GM19025 (cell line): ENCODE measurements at regions not wholly inside any gene's neighbourhood (a gene's known extent, or its start where the extent isn't known, plus 50 kb on each side); places are given as distances from the start of the nearest gene placed in this dataset.

ENCODE experiments used
- ATAC-seq: cut with Tn5 transposase; IDR thresholded peaks from one replicate; pipeline ENCODE4 v1.9.1; 2021; ENCODE audit warnings: mild to moderate bottlenecking, low read depth, moderate library complexity; ENCODE audit not compliant: unreplicated experiment

DNA sequence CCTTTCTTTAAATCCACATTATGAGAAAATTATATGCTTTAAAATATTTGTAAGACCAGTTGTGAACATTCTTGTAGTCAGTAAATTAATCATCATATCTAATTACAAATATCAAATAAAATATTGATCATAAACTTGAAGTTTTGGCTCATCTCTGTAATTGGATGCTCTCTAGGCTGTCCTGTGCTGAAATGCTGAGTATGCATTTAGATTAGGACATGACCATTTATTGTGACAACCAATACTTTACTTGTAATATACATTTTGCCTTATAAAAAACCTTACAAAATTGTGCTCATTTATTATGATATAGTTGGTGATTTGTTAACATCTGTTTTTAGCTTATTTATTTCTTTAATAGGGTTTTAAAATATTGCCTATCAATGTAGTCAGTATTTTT, 116.1 kb upstream of the DOCK10 start:
- ATAC-seq: no peak

DNA sequence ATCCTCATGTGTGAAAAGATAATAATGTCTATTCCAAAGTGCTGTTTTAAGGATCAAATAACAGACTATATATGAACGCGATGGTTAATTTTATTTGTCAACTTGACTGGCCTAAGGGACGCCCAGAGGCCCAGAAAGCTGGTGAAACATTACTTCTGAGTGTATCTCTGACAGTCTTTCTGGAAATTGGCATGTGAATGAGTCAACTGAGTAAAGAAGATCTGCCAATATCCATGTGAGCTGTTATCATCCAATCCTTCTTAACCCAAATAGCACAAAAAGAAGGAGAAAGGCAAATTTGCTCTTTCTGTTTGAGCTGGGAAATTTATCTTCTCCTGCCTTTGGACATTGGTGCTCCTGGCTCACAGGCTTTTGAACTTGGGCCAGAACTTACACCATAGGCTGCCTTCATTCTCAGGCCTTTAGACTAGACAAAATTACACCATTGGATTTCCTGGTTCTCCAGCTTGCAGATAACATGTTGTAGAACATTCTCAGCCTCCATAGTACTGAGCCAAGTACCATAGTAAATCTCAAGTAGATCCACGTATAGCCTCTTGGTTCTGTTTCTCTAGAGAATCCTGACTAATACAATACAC, 114.7 kb upstream of the DOCK10 start:
- no peak for ATAC-seq

DNA sequence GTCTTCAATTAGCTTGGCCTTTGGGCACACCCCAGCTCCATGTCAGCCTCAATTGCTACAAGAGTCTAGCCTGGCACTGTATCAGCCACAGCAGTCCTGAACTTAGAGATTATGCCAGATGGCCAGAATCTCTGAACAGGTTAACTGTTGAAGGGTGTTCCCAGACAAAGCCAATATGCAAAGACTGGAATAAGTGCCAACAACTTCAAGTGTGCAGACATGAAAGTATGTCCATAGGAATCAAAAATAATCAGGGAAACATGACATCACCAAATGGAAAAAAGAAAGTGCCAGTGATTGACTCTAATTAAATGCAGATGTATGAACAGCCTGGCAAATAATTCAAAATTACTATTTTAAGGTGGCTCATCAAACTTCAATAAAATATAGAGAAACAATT, 98.5 kb upstream of the DOCK10 start:
- ATAC-seq: no peak

DNA sequence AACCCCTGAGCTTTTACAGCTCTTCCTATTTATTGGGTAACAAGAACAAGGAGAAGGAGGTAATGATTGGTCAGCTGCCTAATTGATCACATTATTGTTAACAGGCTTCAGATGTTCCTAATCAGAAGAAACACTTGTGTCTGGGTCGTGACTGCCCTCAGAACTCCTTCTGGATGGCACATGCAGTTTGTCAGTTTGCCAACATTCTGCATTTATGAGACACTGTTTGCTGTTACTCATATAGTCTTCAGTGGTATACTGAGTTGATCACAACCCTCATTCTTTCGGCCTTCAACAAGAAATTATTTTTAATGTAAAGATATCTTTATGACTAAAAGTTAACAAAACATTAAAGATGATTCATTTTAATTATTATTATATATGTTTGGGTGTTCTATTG, 95.7 kb upstream of the DOCK10 start:
- no peak for ATAC-seq

DNA sequence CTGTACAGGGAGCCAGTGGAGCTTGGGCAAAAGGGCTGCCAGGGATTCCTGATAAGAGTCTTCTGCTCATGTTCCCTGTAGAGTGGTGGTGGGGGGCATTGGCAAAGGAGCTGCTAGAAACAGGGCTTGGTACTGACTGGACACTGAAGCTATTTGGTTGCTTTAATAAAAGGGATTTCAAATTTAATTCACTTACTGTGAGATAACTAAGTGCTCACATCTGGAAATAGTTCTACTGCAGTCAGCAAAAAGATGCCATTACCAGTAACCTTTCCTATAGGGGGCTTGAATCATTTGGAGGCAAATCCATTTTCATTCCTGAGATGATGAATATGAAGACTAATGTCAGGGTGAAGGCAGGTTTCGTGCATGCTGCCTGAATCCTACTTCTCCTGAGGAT, 94.3 kb upstream of the DOCK10 start:
- ATAC-seq: no peak

DNA sequence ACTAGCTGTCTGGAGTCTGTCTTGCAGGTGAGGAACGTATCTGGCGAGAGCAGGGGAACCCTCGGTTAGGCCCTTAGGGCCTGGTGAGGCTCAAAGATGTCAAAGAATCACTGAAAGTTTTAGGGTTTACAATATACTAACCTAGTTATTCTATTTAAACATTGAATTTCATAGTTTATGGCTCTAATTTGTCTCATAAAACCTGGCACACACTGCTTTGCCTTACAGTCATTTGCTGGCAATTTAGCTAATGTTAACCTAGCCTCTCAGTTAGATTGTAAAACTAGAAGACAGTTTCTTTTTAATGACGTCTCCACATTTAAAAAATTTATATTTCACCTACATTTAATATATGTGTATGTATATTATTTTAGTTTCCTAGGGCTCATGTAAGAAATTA, 89.6 kb upstream of the DOCK10 start:
- ATAC-seq: no peak

DNA sequence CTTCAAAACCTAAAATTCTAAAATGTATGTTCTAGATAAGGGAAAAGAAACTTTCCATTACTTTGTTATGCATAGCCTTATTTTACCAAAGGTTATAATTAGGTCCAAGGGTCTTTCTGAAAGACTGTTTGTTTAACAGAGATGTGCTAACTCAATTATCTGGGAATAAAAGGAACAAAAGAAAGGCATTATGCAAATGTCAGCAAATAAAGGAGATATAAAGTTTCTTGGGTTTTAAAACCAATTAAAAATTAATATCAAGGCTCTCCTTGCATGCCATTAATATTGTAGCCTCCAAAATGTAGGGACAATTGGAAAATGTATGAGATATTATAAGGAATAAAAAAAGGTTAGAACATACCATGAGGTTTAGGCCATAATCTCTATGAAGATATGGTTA, 87.8 kb upstream of the DOCK10 start:
- ATAC-seq: no peak

DNA sequence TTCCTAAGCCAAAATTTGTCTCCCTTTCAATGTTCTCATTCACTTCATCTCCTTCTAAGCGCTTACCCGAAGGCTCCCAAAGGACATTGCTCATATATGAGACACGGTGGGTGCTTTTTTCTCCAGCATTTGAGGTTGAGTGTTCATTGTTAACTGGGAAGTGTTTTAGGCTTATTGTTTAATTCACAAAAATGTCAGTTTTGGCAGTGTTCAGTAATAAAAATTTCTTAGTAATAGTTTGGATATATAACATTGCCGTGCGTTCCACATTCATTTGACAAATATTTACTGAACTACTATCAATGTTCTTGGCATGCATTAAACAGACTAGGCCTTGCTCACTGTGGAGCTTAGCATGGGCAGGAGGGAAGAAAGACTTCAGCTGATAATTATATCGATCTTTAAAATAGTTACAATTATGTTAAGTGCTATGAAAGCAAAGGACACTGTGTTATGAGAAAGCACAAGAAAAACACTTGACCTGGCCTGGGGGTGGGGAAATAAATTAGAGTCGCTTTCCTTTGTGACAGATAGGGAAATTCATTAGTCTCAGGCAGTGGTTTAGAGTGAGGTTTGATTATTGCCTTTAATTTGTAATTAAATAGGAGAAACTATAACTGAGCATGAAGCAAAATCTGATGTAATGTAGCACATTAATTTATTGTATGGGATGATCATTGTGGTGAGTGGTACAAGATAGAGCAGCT, 82.2 kb upstream of the DOCK10 start:
- ATAC-seq: no peak

DNA sequence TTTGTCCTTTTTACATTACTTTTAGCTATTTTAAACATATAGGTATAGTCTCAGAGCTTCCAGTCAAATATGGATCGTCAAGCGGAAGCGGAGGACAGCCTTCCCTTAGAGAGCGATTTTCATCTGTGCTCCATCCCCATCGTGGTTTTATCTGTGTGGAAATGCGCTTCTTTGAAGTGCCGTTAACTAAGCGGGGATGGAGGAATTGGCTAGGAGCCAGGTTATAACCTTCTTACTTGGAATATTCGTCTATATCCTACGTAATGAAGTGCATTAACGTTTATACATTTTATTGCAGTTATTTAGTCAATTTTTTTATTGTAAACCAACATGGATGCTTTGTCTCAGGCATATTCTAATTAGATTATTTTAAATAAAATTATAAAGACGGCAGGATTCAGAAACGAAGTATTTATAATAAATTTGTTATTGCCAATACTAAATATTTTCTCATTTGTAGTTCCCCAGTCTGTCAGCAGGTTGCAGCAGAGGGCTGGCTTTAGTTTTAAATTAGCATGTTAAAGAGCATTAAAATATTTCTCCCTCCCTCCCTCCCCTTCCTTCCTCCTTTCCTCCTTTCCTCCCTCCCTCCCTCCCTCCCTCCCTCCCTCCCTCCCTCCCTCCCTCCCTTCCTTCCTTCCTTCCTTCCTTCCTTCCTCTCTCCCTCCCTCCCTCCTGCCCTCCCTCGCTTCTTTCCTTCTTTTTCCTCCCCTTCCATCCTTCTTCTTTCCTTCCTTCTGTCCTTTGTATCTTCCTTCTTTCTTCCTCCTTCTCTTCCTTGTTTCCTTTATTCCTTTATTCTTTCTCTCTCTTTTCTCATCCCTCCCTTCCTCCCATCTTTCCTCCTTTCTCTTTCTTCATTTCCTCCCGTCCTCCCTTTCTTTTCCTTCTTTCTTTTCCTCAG, 80.6 kb upstream of the DOCK10 start:
- no peak for ATAC-seq

DNA sequence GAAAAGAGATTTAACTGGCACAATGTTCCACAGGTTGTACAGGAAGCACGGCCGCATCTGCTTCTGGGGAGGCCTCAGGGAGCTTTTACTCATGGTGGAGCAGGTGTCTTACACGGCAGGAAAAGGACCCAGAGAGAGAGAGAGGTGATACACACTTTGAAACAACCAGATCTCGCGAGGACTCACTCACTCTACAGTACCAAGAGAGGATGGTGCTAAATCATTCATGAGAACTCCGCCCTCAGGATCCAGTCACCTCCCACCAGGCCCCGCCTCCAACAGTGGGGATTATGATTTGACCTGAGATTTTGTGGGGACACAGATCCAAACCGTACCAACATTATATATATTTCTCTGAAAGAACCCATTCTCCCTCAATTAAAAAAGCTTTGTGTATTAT, 79.7 kb upstream of the DOCK10 start:
- no peak for ATAC-seq

DNA sequence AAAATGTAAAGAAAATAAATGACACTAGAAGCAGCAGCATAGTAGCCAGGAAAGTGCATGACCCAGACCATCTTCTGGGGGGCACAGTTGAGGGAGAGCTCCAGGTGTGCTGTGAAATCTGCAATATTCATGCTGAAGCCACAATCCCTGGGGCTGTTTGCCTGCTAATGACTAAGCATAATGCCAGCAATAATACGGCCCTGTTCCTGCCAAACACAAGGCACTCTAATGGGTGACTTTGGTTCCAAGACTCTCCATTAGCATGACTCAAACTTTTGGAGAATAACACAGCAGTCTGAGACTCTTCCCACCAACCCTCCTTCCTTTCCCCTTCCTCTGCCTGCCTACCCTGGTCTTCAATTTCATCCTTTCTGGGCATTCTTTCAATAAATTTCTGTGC, 77.9 kb upstream of the DOCK10 start:
- ATAC-seq: no peak

DNA sequence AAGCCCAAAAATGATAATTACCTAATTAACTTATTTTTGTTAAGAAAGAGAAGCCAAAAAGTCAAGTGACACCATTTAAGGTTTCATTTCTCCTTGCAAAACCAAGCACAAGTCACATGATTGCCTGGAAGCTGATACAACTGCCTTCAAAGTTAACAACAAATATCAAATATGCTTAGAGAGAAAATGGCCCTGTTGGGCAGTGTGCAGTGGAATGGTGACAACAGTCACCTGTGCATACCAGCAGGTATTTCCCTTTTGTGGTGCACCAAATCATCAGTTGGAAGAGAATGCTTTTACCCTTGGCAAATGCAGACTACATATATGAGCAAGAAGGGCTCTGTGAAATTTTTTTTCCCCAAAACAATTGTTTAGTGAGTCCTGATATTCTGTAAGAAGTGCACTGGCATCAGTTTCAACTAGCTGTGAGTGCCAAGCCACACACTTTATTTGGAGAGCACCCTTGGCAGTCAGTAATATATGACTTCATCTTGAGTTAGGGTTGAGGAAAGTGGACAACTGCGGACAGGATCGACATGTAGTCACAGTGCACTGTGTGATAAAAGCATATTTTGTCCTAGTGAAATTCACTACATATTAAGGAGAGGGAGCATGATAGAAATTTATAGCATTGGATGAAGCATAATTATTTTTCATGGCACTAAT, 74.9 kb upstream of the DOCK10 start:
- ATAC-seq: no peak

DNA sequence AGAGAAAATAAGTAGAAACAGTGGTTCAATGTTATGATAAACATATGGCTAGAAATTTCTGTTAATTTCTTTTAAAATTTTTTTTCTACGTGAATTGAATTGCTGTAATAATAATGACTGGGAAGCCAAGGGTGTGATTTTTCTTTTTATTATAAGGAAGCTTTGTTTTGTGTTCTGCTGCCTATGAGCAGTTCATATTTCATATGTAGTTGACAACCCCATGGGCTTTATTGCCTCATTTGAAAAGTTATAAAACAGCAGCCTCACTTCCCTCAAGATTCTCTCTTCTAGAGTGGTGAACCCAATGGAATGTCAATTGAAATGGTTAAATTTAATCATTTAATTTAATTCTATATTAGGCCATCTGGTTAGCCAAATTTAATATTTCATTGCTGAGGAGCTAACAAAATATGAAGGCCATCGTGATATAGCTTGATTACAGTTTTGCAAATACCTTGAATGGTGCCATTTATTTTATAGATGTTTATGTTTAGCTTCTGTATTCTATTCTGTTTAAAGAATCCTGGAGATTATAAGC, 72.6 kb upstream of the DOCK10 start:
- no peak for ATAC-seq

DNA sequence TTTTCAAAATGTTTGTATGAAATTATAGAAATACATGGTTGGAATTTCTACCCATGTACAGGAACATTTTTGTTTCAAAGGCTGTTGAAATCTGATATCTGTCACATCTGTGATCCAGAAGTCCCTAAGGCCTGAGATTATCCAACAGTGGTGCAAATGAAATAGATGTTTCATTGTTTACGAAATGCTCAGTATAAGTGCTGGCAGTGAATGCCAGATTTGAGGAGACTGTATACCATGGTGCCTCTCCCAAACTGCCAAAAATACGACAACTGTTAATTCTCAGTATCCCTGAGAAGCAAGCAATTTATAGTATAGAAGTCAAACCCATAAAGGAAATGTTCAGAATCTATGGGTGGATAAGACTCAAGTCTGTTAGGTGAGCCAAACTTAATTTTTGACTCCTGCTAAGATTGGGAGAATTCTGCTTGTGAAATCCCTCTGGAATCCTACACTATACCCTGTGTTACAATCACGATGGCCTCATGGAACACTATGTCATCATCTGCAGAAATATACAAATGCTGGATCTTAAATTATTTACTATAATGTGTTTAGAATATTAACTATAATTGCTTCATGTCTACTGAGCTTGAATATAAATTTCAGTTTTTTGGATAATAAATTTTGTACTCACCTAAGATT, 71.2 kb upstream of the DOCK10 start:
- no peak for ATAC-seq

DNA sequence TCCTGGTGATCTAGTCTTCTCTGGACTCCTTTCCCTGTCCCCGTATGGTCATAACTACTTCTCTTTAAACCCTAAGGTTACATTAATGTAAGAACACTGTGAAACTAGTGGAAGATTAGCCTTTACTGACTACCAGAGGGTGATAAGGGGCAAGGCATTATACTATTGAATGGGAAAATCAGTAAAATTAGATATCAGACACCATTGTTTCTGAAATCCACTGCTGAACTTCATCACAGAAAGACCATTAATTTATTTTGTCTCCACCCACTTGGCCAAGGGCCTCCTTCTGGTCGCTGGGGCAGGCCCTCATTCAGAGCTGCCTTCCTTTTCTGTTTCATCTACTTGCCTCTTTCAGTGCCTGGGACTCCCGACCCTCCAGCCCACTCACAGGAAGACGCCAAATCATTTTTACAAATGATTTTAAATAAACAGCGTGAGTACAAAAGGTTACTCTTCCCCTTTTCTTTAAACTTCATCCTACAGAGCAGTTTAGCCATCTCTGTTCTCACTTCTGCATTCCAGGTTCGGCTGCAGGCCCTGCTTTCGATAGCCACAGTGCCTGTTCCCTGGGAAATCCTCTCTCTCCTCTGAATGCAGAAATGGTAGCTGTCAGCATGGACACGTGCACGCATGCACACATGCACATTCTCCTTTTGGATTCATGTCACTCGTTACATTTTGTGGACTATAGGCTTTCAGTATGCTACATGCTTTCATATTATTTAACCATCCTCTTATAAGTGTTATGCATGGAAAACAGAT, 70.3 kb upstream of the DOCK10 start:
- no peak for ATAC-seq

DNA sequence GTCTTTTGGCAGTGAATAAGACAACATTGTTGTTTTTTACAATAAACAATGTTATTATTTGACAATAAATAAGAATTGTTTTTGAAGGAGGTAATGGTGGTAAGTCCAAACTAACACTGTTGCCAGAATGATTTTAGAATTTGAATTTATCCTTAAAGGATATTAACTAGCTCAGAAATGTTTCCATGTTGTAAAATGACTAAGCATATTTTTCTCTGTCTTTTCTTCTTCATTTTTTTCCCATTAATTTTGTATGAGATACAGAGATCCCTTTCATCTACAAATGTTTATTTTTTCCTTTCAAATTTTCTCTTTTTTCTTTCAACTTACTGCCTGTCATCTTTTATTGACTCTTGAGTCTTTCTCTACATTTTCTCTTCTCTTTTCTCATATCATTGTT, 66.5 kb upstream of the DOCK10 start:
- ATAC-seq: no peak

DNA sequence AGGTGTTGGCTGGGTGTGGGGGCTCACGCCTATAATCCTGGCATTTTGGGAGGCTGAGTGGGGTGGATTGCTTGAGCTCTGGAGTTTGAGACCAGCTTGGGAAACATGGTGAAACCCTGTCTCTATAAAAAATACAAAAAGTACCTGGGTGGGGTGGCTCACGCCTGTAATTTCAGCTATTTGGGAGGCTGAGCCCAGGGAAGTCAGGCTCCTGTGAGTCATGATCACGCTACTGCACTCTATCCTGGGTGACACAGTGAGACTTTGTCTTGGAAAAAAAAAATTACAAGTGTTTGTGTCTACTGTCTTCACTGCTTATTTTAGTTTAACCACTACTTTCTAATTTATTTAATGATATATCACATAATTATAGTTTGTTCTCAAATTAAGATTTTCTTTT, 62.7 kb upstream of the DOCK10 start:
- no peak for ATAC-seq

DNA sequence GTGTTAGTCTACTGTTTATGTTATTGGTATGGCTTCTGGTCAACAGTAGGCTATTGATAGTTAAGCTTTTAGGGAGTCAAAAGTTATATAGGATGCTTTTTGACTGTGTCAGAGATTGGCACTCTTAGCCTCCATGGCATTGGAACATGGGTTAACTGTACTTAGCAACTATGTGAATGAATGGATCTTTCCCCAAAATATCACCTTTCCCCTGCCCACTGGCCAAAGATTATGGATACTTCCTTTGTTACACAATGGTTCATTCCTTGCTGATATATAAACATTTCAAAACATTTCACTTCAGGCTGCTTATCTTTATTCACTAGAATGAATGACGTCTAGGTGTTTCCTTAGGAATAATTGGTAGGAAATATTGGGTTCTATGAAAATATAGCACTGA, 62.1 kb upstream of the DOCK10 start:
- no peak for ATAC-seq

DNA sequence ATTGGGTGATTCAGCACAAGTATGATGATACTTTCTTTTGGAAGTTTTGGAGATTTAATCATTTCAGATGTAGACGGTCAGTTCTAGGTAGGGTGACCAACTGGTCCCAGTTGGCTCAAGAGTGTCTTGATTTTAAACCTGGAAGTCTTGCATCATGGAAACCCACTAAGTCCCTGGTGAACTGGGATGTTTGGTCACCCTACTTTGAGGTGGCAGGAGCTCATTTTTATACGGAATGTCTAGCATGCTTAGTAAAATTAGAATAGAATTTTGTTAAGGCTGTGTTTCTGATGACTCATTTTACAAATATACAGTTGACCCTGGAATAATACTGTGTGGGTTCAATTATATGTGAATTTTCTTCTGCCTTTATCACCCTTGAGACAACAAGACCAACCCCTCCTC, 61.5 kb upstream of the DOCK10 start:
- ATAC-seq: no peak

DNA sequence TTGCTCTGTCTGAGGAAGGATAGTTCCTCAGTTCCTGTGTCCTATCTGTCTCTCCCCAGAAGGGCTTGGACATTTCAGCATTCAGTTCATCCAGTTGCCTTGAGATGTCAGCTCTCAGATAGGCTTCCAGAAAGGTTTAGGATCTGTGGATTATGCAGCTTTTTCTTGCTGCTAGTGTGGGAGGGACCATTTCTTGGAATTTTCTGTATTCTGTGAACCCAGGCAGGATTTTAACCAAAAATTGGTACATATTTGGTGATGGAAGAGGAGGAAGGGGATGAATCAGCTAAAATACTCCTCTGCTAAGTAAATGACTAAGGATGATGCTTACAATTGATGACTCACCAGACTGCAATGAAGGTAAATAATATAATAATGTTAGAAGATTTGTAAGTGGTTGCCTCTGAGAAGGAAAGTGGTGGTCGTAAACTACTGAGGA, 58.6 kb upstream of the DOCK10 start:
- ATAC-seq: no peak
